GM19328 (cell line): ENCODE measurements at regions not wholly inside any gene's neighbourhood (a gene's known extent, or its start where the extent isn't known, plus 50 kb on each side); places are given as distances from the start of the nearest gene placed in this dataset.

Experiments used
- ATAC-seq: cut with Tn5 transposase; IDR thresholded peaks from one replicate; pipeline ENCODE4 v1.9.1; 2021; ENCODE audit warnings: mild to moderate bottlenecking, moderate library complexity; ENCODE audit not compliant: unreplicated experiment

DNA sequence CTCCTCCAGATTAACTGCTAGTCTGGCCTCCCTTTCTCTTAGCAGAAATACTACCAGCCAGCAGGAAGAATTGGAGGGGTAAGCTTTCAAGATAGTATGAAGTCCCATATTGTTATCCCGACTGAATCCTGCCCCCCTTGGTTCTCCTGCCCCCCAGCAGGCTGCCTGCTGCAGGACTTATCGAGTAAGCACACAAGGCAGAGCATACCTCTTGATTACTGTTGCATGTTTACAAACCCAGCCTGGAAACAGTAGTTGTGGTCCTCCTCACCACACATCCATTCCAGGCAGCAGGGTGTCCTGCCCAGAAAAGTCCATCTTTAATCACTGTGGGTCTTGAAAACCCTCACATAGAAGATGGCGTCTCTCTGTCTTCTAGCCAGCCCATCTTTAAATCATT is 66.8 kb upstream of the PPP2R3A start:
- ATAC-seq, result no peak

DNA sequence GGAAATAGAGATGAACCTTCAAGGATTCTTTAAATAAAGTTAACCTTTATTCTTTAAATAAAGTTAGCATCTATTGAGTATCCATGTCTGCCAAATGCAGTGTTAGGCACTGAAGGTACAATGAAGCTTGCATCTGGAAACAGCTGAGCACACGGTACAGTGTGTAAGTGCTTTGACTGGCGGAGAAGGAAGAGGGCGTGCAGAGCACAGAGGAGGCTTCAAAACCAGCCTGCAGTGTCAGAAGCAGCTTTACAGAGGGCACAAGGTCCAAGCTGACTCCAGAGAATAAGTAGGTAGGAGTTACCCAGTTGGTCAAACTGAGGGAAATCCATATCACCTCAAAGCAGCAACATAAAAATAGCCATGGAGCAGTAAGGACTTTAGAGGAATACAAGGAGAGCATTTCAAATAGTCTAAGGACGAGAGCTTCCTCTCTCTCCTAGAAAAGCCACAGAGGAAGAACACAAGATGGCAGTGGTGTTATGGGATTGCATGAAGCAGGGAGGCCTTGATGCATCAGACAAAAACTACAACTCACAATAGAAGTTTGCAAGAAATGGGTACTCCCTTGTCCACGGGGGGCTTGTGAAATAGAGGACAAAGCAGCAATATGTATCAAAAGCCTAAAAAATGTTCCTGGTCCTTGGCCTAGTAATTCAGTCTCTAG is 60.3 kb upstream of the PPP2R3A start:
- no peak for ATAC-seq

DNA sequence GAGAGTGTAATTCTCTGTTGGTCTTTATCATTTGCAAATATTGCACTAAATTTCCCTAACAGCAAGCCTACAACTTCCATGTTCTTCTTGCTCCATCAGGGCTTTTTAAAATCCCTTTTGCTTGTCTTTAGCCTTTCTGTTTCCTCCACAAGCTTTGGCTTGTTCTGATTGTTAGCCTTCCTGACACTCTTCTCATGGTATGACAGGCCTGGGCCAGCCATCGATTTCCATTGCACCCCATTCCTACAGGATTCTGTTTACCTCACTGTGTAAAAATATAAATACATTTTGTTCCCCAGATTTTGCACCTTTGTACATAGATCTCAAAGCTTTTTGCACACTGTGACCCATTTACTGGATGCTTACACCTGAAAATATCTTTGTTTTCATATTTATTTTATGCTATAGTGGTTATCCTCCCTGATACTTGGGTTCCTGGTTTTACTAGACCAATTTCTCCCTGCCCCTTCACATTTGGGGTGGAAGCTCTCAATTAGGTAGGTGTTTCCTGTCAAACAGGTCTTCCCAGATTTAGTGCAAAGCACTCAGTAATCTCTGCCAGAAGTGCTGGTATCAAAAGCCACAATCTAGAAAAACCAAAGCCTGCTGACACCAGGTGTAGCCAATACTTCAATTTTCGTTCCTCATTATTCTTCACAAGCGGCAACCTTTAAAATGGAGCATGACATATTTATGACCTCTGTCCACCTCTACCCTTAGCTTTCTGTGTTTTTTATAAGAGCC is 57.9 kb upstream of the PPP2R3A start:
- no peak for ATAC-seq

DNA sequence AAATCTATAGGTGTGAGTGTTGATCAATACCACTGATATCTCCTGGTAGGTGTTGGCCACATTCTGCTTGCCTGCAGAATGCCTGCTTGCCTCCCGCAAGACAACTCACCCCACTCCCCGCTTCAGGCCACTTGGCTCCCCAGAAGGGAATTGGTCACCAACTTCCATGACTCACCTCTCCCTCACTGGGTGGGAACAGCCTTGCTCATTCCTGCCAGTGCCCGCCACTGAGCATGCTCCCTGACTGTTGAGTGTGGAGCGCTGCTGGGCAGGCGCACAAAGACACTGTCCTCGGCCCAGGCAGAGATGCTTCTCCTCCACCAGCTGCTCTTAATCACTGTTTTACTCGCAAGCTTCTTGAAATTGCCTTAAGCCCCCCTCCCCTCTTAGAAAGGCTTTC is 57.3 kb upstream of the PPP2R3A start:
- ATAC-seq, result no peak

DNA sequence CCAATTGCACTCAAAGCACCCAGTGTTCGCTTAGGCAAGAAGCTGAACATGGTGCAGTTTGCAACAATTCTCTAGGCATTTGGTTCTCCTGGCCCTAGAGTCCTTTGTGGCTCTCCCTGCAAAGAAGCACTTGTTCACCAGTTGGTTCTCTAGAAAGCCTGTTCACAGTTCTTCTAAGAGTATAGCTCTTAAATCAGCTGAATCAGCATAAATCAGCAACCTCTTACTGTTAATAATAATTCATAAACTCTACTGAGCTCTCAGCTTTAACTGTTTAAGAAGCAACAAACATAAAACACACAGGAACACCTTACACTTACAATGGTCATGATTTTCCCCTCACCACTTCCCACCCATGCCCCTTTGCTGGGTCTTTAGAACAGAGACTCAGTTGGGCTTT is 56.8 kb upstream of the PPP2R3A start:
- ATAC-seq, result no peak

DNA sequence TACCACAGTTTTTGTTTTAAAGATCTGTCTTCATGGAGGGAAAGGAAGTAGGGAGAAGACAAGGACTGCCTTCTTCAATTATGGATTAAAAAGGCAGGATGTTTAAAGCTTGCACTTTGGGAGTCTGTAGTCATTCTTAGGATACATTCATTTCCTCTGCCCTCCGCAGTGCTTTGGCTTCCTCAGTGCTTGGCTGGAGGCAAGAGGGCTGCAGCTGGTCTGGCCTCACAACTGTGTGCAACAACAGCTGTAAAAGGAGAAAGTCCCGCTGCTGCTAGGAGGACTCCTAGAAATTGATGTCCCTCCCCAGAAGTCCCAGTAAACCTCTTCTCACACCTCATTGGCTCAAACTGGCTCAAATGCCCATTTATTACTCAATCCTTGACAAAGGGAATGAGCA is 54.4 kb upstream of the PPP2R3A start:
- no peak for ATAC-seq

DNA sequence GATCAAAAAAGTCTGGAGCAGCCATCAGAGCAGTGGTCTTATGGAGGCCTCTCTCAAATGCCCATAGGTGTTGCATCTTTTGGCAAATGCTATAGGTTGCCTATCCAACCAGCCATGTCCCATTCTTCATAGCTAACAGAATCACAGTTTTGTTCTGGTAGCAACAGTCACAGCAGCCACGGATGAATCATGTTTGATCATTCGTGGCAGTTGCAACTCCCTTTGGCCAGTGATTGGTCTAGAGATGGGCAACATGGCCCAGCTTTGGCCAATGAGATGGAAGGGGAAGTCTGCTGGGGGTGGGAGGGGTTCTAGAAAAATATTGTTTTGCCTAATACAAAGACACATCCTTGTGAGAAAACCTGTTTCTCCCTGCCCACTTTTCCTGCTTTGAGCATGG is 50.3 kb upstream of the PPP2R3A start:
- no peak for ATAC-seq
